HepG2 (cell line): ENCODE measurements at regions not wholly inside any gene's neighbourhood (a gene's known extent, or its start where the extent isn't known, plus 50 kb on each side); places are given as distances from the start of the nearest gene placed in this dataset.

ENCODE experiments used
- ATAC-seq: fragments of 200-7000 bp; cut with Tn5 transposase; 3 replicates; pipeline ENCODE4 v1.9.1; 2020; ENCODE audit warnings: mild to moderate bottlenecking, moderate library complexity
- BruUV-seq: library from RNA; stranded (reverse); fragments of 400-500 nt; replicated peaks from 2 replicates; lab custom pipeline; 2021; lab: Mats Ljungman, UMichigan
- CTCF ChIA-PET: fragments of 300-600 bp; formaldehyde crosslinking; extraction: SDS; loops from one replicate; lab custom pipeline; 2021; ENCODE audit warnings: low total read pairs, inconsistent platforms, low intra/inter-chr PET ratio; lab: Yijun Ruan, JAX
- POLR2A ChIA-PET: fragments of 350-600 bp; sonication (Branson Sonifier 250); formaldehyde crosslinking; loops from one replicate; lab custom pipeline; 2020; ENCODE audit warnings: antibody characterized with exemption, inconsistent platforms; lab: Yijun Ruan, JAX
- DNase-seq: peaks from one replicate; pipeline ENCODE4 v3.0.0-alpha.2; 2015; ENCODE audit warnings: low spot score
- FAIRE-seq: peaks from 3 replicates; lab custom pipeline; 2011; peaks lifted over from hg19 to GRCh38; lab: Jason Lieb, UNC
- H2AFZ ChIP-seq: one replicate; pipeline ENCODE4 v1.6.1; 2011; ENCODE audit warnings: low read length, inconsistent platforms
- H3K27ac ChIP-seq: fragments of 300-600 bp; 3 replicates; pipeline ENCODE4 v1.8.0; 2011; ENCODE audit warnings: mixed run types, mild to moderate bottlenecking, mixed read lengths, low read length, inconsistent platforms; ENCODE audit not compliant: insufficient read depth; ENCODE audit errors: extremely low read length
- H3K27me3 ChIP-seq, 2 experiments: fragments of 200-600 bp in 1 of 2; 2 replicates in 1 of 2; 3 replicates in 1 of 2; pipeline versions ENCODE4 v1.6.0 to v1.8.0; 2011; ENCODE audit warnings: low read length in 2 of 2, mild to moderate bottlenecking in 2 of 2, moderate library complexity in 2 of 2, inconsistent platforms in 1 of 2; ENCODE audit not compliant: insufficient read depth in 2 of 2, control insufficient read depth in 1 of 2
- H3K36me3 ChIP-seq, 2 experiments: fragments of 200-600 bp in 1 of 2; replicated peaks in 1 of 2; 2 replicates in 1 of 2; 3 replicates in 1 of 2; pipeline versions ENCODE4 v1.5.1 to v1.8.0; 2011; ENCODE audit warnings: low read length in 2 of 2, inconsistent platforms in 1 of 2; ENCODE audit not compliant: insufficient read depth in 2 of 2, control insufficient read depth in 1 of 2
- H3K4me1 ChIP-seq: 2 replicates; pipeline ENCODE4 v1.5.1; 2012; ENCODE audit warnings: low read length, inconsistent platforms; ENCODE audit not compliant: insufficient read depth
- H3K4me2 ChIP-seq: 2 replicates; pipeline ENCODE4 v1.6.0; 2011; ENCODE audit warnings: low read depth, low read length, inconsistent platforms
- H3K4me3 ChIP-seq, 3 experiments: fragments of 200-600 bp in 1 of 3; sonication (generic), shearing (Covaris generic) in 1 of 3; replicated peaks in 1 of 3; 2 replicates each; pipeline ENCODE4 v1.5.1; 2011 to 2016; ENCODE audit warnings: low read length in 3 of 3, inconsistent platforms in 2 of 3, low read depth in 2 of 3, mild to moderate bottlenecking in 2 of 3, control low read depth in 1 of 3, mixed read lengths in 1 of 3; ENCODE audit not compliant: insufficient read depth in 1 of 3
- H3K79me2 ChIP-seq: one replicate; pipeline ENCODE4 v1.6.1; 2011; ENCODE audit warnings: low read length, inconsistent platforms; ENCODE audit not compliant: insufficient read depth
- H3K9ac ChIP-seq: 2 replicates; pipeline ENCODE4 v1.6.0; 2011; ENCODE audit warnings: mild to moderate bottlenecking, low read depth, low read length, inconsistent platforms; ENCODE audit not compliant: insufficient read depth
- H3K9me3 ChIP-seq: 2 replicates; pipeline ENCODE4 v1.5.1; 2012; ENCODE audit warnings: mild to moderate bottlenecking, low read length
- H4K20me1 ChIP-seq: 2 replicates; pipeline ENCODE4 v1.6.0; 2011; ENCODE audit warnings: inconsistent platforms, mild to moderate bottlenecking, low read length, moderate library complexity; ENCODE audit not compliant: insufficient read depth
- ATF1 ChIP-seq: IDR thresholded peaks from 2 replicates; pipeline ENCODE4 v1.6.1; 2016; ENCODE audit warnings: mild to moderate bottlenecking, control low read depth
- ATF4 ChIP-seq, 2 experiments: fragments of 450-650 bp in 1 of 2; sonication (generic) in 1 of 2; formaldehyde crosslinking; IDR thresholded peaks; 2 replicates each; pipeline versions ENCODE4 v1.5.0 to v1.8.0; 2020 to 2022; ENCODE audit warnings: mild to moderate bottlenecking in 1 of 2, missing genetic modification reagents in 1 of 2
- IRF1 ChIP-seq: sonication (generic); formaldehyde crosslinking; IDR thresholded peaks from 2 replicates; pipeline ENCODE4 v1.4.0; 2020; ENCODE audit warnings: low read depth, mild to moderate bottlenecking, missing genetic modification reagents
- KLF16 ChIP-seq, 2 experiments: sonication (generic) in 1 of 2; formaldehyde crosslinking in 1 of 2; IDR thresholded peaks; 2 replicates each; pipeline versions ENCODE4 v1.6.1 to v1.8.0; 2016 to 2023; ENCODE audit warnings: missing genetic modification reagents in 2 of 2, missing compliant biosample characterization in 1 of 2
- NFYB ChIP-seq: sonication (generic); formaldehyde crosslinking; IDR thresholded peaks from 2 replicates; pipeline ENCODE4 v1.4.0; 2020; ENCODE audit warnings: missing genetic modification reagents
- NPAS2 ChIP-seq: sonication (generic); formaldehyde crosslinking; IDR thresholded peaks from 2 replicates; pipeline ENCODE4 v1.8.0; 2022; ENCODE audit warnings: mild to moderate bottlenecking, missing genetic modification reagents, borderline replicate concordance
- POGK ChIP-seq: sonication (generic); formaldehyde crosslinking; conservative IDR thresholded peaks from 2 replicates; pipeline ENCODE4 v1.8.0; 2022; ENCODE audit warnings: mild to moderate bottlenecking, moderate library complexity, missing genetic modification reagents
- POLR2A ChIP-seq, 2 experiments: IDR thresholded peaks; 2 replicates each; pipeline ENCODE4 v1.6.1; 2011; ENCODE audit warnings: low read depth in 2 of 2, low read length in 2 of 2, mild to moderate bottlenecking in 1 of 2, moderate library complexity in 1 of 2; ENCODE audit not compliant: insufficient read depth in 1 of 2
- ZBTB1 ChIP-seq: sonication (generic); formaldehyde crosslinking; IDR thresholded peaks from 2 replicates; pipeline ENCODE4 v1.4.0; 2020; ENCODE audit warnings: missing genetic modification reagents, borderline replicate concordance
- ZC3H13 ChIP-seq: sonication (generic); formaldehyde crosslinking; IDR thresholded peaks from 2 replicates; pipeline ENCODE4 v1.8.1; 2023; ENCODE audit warnings: mild to moderate bottlenecking, missing genetic modification reagents, moderate library complexity
- ZKSCAN5 ChIP-seq: sonication (generic); formaldehyde crosslinking; IDR thresholded peaks from 2 replicates; pipeline ENCODE4 v1.5.1; 2020; ENCODE audit warnings: mild to moderate bottlenecking, missing genetic modification reagents
- ZNF513 ChIP-seq: sonication (generic); formaldehyde crosslinking; conservative IDR thresholded peaks from 2 replicates; pipeline ENCODE4 v1.5.0; 2020; ENCODE audit warnings: missing genetic modification reagents
- ZNF629 ChIP-seq: sonication (generic); formaldehyde crosslinking; conservative IDR thresholded peaks from 2 replicates; pipeline ENCODE4 v1.5.0; 2020; ENCODE audit warnings: missing genetic modification reagents
- ZNF768 ChIP-seq: sonication (generic); formaldehyde crosslinking; IDR thresholded peaks from 2 replicates; pipeline ENCODE4 v1.4.0; 2020; ENCODE audit warnings: missing genetic modification reagents
- ZNF770 ChIP-seq: sonication (generic); formaldehyde crosslinking; IDR thresholded peaks from 2 replicates; pipeline ENCODE4 v1.5.0; 2020; ENCODE audit warnings: mild to moderate bottlenecking, missing genetic modification reagents
- WGBS: methylation state at CpG from one replicate; pipeline ENCODE4 v1.1.6; 2017; ENCODE audit warnings: low lambda C conversion rate; 5-methylcytosine and 5-hydroxymethylcytosine counted together
- in situ Hi-C: cut with HindIII; loops from 2 replicates; pipeline ENCODE4 v1.10.0; 2017; ENCODE audit warnings: low pct_unique_long_range_greater_than_20kb; ENCODE audit not compliant: extremely low pct_ligation_motif_present
- intact Hi-C: fragments of 100-400 bp; cut with micrococcal nuclease; formaldehyde crosslinking; loops from one replicate; pipeline ENCODE4 v1.10.0; 2022; ENCODE audit not compliant: unreplicated experiment

GRCh38 chr10:124316326-124316725, 102.4 kb downstream of the OAT start:
- CTCF ChIA-PET = no interaction called here
- H3K9ac ChIP-seq = no peak overlapping the region
- ATAC-seq (no peak), DNase-seq (no peak), FAIRE-seq (no peak)
- no peak overlapping the region for H2AFZ ChIP-seq
- in situ Hi-C loops (no loop called here), intact Hi-C loops (no loop called here)
- no peak overlapping the region for H3K4me3 ChIP-seq
- H3K4me2 ChIP-seq = no peak overlapping the region
- H3K27me3 ChIP-seq = no peaks in the 10 kb centered on the region
- H3K27ac ChIP-seq = no peak overlapping the region
- H3K36me3 ChIP-seq = no peaks in the 10 kb centered on the region
- no peaks in the 10 kb centered on the region for H3K9me3 ChIP-seq
- peaks cover 10% of the 10 kb centered on the region for H3K4me1 ChIP-seq
- no peaks in the 10 kb centered on the region for H3K79me2 ChIP-seq
- POLR2A ChIA-PET = no interaction called here
- no TSS peak for BruUV-seq
- WGBS = 45% methylated on average over 4 of the region's 4 CpGs
- no peaks in the 10 kb centered on the region for H4K20me1 ChIP-seq
- no peak for TF ChIP-seq ATF1 (CRISPR knock-in tag)
- no peak for TF ChIP-seq ZC3H13
- TF ChIP-seq ZKSCAN5 = no peak
- no peak for TF ChIP-seq POLR2A (IDR thresholded peaks at IDR 0.05; ENCODE audit: insufficient read depth in 1 of 2, low read depth in 2 of 2, low read length in 2 of 2)
- TF ChIP-seq NFYB = no peak
- TF ChIP-seq POGK (CRISPR knock-in tag) = no peak
- no peak for TF ChIP-seq ATF4 (CRISPR knock-in tag; IDR thresholded peaks at IDR 0.05)
- no peak for TF ChIP-seq ZNF513
- TF ChIP-seq IRF1 (CRISPR knock-in tag) = no peak
- no peak for TF ChIP-seq ZBTB1 (CRISPR knock-in tag)
- TF ChIP-seq NPAS2 = no peak
- no peak for TF ChIP-seq KLF16 (CRISPR knock-in tag; IDR thresholded peaks at IDR 0.05)
- TF ChIP-seq ZNF768 (CRISPR knock-in tag) = no peak
- no peak for TF ChIP-seq ZNF629
- TF ChIP-seq ZNF770 = no peak
